GM18498 (cell line): ENCODE measurements at regions not wholly inside any gene's neighbourhood (a gene's known extent, or its start where the extent isn't known, plus 50 kb on each side); places are given as distances from the start of the nearest gene placed in this dataset.

Experiments used
- ATAC-seq: cut with Tn5 transposase; IDR thresholded peaks from one replicate; pipeline ENCODE4 v1.9.1; 2021; ENCODE audit warnings: mild to moderate bottlenecking, moderate library complexity; ENCODE audit not compliant: unreplicated experiment

DNA sequence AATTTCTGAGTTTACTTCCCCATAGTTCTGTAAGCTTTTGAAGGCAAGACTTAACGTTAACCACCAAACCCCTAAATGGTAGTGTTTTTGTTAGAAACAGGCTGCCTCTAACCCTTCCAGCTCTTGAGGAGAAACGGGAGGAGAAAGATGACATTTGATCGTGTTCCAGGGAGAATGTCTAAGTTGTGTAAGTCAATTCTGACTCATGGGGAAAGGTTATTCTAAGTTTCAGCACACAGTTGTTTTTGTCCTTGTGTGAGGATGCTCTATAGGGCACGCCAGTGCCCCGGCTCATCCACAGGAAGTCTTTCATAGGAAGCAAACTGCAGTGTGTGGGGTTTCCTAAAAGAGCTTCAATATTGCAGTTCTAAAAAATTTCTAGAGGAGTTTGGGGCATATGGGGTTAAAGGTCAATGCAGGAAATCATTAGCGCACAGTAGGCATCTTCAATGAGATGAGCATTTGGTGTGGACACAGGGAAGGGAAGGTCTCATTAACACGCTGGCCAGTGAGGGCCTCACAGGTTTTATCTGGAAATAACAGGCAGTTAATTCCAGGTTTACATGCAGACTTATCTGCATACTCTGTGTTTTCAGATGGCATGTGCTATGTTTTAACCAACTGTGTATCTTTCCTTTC lies 638.2 kb upstream of the IGFBP3 start:
- no peak for ATAC-seq

DNA sequence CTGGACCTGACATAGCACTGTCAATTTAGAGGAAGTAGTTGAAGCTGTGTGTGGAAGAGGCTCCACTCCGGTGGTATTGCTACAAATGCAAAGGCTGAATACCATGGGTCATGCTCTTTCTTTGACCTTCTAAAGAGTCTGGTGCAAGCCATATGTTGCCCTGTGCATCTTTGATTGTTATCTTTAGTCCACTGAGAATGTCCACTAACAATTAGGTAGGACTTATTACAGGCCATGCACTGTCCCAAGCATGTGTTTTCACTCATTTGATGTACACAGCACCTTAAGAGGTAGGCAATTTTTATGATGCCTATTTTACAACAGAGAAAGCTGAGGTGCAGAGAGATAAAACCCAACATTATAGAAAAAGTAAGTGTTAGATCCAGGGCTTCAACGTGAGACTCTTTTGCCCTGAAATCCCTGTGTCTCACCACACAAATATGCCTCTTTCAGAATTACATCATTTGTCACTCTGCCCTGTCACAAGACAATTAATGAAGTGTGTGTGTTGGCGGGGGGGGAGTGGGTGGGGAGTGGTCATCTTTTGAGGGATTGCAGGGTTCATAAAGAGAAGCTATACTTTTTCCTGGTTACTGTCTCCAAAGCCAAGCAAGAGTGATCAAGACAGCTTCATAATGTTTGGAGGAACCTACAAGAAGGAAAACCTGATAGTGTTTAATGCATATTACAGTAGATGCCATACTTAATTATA lies 637.6 kb upstream of the IGFBP3 start:
- ATAC-seq, result no peak

DNA sequence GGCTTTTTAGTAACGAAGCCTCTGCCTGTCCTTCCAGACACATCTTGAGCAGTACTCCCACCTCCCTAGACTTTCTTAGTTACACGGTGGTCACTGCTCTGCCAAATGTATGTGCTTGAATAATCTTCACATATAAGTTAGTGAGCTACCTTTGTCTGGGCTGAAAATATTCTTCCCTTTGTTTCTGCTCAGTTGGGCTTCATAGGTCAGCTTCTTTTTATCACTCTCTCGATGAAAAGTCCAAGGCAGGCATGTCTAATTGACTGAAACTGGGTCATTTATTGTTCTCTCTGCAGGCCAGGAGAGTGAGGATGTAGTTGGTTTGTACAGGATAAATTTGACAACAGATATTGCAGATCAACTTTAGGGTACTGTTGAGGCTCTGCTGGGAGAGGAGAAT lies 636.7 kb upstream of the IGFBP3 start:
- no peak for ATAC-seq

DNA sequence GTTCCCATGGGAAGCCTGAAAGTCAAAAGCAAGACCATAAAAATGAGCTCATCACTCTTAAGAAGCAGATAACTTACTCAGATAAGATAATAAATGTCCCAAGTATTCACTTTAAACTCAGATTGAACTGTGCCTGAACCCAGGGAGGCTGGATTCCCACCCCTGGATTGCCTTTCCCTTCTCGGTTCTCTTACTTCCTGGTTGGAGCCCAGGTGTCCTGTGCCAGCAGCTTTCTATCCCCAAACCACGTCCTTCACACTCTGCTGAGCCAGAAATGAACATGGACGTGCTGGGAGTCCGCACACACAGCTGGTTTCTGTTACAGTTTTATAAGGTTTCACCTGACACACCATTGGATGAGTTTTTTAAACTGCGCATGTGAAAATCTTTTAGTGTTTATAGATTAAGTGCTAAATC lies 636.2 kb upstream of the IGFBP3 start:
- ATAC-seq, result no peak

DNA sequence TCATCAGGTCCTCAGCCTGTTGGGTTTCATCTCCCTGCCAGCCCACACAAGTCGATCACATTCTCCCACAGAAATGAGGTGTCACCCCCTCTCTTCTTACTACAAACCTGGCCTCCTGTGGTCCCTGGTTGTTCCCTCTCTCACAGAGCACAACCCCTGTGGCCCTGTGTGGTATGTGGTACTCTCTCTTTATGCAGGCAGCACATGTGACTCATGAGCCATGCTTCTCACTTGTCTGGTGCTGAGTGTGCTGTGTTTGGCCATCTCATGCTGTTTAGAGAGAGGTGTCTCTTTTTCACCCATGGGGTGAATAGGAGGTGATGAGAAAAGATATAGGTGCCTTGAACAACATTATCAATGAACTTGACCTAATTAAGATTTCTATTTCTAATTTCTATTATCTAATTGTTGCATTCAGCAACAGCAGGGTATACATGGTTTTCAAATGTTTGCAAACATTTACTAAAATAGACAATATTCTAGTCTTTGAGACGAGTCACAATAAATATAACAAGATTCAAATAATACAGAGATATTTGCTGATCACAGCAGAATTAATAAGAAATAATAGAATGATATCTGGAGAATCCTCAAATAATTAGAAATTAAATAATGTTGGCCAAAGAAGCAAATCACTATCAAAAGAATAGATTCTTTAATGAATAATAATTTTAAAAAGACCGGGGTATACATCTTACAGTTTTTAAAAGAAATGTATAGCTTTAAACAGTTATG lies 633.8 kb upstream of the IGFBP3 start:
- ATAC-seq, result no peak

DNA sequence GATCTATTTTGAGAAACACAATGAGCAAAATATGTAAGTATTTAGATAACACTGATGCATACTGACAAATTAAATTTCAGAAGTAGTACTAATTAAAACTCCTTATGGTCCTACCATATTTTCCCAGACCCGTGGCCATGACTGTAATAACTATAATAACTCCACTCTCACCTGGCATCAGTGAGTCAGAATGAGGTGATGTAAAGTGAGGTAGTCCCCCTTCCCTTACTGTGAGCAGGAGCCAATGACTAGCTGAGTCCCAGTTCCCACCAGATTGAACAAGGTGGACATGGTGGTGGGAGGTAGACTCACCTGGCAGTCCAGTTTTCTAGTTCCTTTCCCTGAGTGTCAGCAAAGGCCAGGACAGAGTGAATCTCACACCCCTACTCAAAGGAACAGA lies 630.5 kb upstream of the IGFBP3 start:
- no peak for ATAC-seq

DNA sequence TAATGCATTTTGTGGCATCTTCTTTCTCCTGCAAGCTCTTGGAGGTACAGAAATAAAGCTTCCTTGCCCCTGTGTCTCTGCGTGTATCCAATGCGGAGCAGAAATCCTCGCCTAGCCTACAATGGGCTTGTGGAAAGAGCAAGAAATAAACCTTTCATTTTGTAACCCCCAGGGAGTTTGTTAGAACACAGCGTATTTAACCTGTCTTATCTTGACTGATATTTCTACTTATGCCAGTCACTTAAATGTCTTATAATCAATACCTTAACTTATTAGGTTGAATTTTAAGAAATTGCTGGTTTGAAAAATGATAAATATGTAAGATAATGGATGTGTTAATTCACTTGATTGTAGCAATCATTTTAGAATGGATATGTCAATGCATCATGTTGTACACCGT lies 629.8 kb upstream of the IGFBP3 start:
- no peak for ATAC-seq

DNA sequence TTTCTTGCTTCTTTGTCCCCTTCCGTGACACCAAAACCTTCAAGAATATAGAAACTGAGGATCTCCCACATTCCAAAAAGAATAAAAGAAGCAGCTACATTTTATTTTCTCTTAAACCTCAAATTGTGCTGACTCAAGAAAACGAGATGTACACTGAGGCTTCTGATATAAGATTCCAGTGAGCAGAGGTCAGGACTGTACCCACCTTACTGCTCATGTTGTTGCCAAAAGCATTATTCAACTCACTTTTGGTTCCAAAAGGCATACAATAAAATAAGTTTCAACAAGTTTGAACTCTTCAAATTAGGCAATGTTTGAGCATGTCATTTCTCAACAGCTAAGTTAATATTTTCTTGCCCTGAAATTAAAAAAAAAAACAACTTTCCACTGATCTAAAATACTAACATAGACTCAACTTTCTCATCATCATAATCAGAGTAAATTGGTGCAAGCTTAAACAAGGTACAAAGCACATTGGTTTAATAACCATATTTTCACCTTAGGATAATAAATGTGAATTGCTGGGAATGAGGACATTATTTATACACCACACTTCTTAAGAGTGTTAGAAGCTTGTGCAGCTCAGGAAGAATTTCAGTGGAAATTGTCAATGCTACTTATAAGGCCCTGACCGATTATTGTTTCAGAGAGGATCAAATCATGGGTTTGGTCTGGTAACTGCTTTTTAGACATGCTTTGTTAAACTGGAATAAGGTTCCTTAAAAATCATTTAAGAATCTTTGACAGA lies 629.0 kb upstream of the IGFBP3 start:
- no peak for ATAC-seq

DNA sequence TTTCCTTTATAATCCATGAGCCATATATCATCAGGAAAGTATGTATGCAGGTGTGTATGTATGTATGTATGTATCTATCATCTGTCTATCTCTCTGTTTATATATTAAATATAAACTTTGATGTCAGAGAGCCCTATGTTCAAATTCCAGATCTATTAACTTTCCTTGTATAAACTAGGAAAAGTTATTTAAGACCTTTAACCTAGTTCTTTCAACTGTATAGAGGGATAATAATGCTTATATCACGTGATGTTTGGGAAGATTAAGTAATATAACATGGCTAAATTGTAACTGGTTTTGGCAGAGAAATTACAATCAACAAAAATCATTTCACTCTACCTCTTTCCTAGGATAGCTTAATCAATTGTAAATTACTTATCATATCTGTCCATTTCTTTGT lies 628.3 kb upstream of the IGFBP3 start:
- no peak for ATAC-seq

DNA sequence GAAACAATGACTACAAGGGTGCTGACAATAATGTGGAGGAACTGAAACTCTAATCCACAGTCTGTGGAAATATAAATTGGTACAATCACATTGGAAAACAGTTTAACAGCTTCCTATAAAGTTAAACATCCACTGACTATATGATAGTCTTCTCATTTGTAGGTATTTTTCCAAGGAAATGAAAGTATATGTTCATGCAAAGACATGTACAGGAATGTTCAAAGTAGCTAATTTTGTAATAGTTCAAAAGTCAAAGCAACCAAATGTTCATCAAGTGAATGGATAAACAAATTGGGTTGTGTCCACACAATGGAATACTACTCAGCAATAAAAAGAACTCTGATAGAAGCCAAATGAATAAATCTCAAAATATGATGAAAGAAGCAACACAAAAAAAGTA lies 626.0 kb upstream of the IGFBP3 start:
- no peak for ATAC-seq

DNA sequence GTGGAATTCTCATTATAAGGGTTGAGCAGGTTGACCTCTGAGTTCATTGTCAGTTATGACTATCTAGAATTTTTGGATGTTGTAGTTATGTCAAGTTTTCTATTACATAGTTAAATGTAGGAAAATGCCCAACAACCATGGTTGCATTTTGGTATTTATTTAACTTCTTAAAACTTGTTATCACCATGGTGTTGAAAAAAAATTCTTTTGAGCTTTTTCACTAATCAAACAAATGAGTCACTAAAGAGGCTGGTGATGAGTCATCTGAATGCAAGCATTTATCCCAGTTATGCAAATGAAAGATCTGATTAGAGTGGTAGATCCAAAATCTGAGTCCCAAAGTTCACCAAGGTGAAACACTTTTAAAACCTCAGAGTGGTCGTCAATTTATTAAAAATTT lies 624.7 kb upstream of the IGFBP3 start:
- ATAC-seq, result no peak

DNA sequence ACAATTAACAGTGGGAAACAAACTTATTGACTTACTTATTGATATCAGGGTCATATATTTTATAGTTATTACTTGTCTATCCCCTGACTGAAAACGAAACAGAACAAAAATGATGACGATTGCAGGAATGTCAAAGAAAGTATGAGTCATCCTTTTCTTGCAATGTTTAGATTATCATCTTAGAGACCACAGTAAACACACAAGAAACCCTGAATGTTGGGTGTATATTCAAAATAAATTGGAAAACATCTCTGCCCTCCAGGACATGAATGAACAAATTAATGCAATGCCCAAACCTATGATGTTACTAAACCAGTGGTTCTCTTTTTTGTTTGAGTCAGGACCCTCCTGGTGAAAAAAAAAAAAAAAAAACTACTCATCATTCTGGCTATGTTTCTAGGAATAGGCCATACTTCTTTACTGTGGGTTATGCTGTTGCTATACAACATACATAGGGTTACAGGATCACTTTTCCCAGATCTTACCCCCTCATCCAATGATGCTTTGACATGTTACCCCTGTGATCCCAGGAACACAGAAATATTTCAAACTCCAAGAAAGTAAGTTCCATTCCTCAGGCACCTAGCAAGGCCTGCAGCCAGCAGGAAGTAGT lies 623.4 kb upstream of the IGFBP3 start:
- ATAC-seq, result no peak

DNA sequence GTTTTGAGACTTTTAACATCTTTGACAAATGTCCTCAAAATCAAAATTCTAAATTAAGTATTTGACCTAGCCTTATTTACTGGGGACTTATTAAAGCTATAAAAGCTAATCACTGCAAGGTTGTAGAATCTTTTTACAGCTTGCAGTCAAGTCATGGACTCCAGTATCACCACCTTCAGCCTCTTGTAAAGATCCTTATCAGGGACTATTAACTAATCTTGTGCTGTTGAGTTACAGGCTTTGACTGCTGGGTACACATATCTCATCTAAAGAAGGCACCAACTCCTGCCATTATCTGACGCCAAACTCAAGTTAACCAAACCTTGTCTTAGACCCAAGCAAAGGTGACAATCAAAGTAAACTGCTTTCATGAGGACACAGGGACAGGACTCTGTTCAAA lies 621.0 kb upstream of the IGFBP3 start:
- ATAC-seq, result no peak

DNA sequence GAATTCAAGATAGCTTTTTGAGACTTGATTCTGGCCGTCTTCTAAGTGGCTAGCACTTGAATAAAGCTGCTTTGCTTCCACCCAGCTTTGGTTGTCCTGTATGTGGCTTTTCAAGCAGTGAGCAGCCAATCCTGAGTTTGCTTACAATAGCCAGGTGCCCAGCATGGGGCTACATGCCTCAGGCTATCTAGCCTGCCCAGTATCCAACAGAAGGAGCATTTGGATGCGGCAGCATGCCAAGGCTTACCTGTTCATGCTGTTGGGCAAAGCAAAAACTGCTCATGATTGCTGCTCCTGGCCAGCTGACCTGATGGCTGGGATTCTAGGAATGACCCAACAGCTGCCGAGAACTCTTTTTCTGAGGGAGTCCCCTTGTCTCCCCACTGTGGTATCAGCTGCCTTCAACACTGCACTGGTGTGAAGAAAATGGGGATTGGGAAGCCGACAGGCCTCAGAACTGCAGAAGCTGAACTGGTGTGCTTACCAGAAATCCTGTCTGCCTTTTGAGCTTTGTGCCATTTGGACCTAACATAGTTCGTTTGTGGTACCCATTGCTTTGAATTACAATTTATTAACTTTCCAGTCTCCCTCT lies 618.9 kb upstream of the IGFBP3 start:
- ATAC-seq, result no peak

DNA sequence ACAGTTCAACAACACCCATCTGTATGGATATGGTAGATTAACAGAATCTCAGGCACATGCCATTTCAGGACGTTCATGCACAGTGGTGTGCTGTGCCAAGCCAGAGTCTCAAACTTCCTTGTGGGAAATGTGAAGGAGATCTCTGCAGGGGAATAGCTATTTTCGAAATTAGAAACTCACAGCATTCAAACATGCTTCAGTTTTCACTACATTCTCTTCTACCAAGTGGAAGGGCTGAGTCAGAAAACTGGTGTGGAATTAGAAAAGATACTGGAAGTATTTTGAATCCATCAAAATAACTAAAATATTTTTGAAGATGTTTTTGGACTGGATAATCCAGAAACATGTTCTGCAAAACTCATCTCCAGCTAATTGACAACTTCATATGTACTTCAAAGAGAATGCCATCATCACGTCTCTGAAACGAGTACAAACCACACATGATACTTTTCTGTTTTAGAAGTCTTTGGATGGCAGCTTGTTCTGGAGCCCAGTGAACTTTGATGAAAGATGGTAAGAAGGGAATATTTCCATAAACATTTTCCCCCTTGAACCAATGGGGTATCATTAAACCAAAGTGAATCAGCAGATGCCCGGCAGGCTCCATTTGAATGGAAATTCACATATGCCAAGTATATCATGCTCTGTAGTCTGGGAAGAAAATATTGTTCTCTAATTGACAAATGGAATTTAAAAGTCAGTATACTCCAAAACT lies 616.3 kb upstream of the IGFBP3 start:
- ATAC-seq, result no peak

DNA sequence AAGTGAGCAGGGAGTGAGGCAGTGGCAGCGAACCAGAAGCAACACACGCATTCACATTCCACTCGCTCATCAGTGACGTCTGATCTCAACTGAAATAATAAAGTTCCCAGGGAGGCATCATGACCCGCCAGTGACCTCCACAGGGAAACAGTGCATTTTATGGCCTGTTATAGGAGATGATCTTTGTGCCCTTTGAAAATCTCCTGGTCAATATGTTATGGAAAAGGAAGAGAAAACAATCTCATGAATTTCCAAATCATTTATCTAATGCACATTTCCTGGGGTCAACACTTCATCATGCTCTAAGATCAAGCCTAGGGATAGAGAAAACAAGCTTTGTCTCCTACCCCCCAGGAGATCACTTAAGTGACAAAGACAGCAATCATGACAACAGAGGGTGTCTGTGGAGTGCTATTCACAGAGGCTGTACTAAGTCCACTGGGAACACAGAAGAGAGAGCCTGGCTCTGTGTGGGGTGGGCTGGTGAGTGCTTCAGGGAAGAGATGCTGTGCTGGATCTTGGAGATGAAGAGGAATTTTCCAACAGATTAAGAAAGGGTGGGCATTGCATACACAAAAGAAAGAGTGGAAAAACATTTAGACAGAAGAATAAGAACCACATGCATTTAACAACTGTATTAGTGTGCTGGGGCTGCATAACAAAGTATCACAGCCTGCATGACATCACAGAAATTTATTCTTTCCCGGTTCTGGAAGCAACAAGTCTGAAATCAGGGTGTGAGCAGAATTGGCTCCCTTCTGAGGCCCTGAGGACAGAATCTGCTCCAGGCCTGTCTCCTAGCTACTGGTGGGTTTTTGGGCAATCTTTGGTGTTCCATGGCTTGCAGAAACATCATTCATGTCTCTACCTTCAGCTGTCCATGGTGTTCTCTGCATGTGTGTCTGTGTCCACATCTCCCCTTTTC lies 613.9 kb upstream of the IGFBP3 start:
- no peak for ATAC-seq

DNA sequence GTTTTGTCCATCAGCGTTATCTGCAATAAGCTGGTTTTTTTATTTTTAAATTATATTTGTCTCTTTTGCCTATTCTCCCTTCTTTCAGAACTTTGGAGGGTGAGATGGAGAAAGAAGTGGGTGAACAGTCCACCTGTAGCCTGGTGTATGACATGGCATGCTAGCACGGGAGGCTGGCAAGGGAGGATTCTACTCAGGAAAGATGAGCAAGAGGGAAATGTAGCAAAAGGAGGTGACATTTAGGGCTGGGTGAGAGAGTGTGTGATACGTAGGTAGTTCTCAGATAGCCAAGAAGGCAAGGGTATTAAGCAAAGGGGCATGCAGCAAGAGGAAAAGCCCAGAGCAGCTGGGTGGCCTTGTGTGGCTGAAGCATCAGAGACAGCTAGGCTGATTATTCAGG lies 612.9 kb upstream of the IGFBP3 start:
- ATAC-seq, result no peak

DNA sequence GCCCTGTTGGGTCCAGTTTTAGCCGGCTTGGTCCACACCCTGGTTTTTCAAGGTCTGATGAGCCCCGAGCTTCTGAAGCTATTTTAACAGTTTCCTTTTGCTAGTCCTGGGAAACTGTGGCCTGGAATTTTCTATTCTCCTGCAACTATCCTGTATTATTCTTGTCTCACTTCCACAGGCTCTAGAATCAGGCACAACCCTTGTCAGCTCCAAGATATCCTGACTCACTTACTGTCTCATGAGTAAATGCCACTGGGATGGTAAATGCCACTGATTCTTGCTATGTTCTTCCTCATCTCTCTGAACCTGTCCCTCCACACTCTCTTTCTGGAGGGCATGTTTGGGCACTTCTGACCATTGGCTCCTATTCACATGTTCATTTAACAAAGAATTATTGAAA lies 611.5 kb upstream of the IGFBP3 start:
- no peak for ATAC-seq
